ENCODE measurements at regions not wholly inside any gene's neighbourhood (a gene's known extent, or its start where the extent isn't known, plus 50 kb on each side); places are given as distances from the start of the nearest gene placed in this dataset.

DNA sequence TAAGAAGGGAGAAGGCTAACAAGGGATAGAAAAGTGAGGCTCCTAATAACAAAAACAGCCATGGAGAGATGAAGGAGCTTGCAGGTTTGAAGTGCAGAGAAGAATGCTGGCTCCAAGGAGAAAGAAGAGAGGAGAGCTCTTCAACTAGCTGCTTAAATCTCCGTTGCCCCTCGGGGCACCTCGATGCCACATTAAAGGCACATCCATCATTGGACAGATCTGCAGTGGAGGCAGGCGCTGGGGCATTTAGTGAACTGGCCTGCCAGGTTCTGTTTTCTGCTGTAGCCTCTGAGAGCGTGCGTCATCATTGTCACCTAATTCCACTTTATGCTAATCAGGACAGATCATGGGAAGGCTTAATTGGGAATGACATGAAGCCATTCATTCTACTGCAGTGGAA lies 1426.2 kb upstream of the WWC1 start:
- H3K4me3 ChIP-seq (ENCODE audit: low read depth, low read length): no peak overlapping the region
- no peak for DNase-seq (ENCODE audit: low read depth)
- no peak for TF ChIP-seq CTCF (IDR thresholded peaks at IDR 0.05; ENCODE audit: insufficient read depth, low read length)

- H3K4me3 ChIP-seq (ENCODE audit: low read depth, low read length): no peak overlapping the region
These were observed 1411.0 kb upstream of the WWC1 start for GRCh38 chr5:166880456-166880855.

GRCh38 chr5:166881802-166882201 lies 1409.6 kb upstream of the WWC1 start:
- no peak overlapping the region for H3K4me3 ChIP-seq (ENCODE audit: low read depth, low read length)
- DNase-seq (ENCODE audit: low read depth): no peak
- no peak for TF ChIP-seq CTCF (IDR thresholded peaks at IDR 0.05; ENCODE audit: insufficient read depth, low read length)

More at GRCh38 chr5:166880456-166880855, 1411.0 kb upstream of the WWC1 start:
- no peak for TF ChIP-seq CTCF (IDR thresholded peaks at IDR 0.05; ENCODE audit: insufficient read depth, low read length)
- DNase-seq (ENCODE audit: low read depth): no peak

GRCh38 chr5:166883016-166883415 lies 1408.4 kb upstream of the WWC1 start:
- H3K4me3 ChIP-seq (ENCODE audit: low read depth, low read length): no peak overlapping the region
- DNase-seq (ENCODE audit: low read depth): peak; percentile 1
- TF ChIP-seq CTCF (IDR thresholded peaks at IDR 0.05; ENCODE audit: insufficient read depth, low read length): no peak

GRCh38 chr5:166898166-166898565 lies 1393.3 kb upstream of the WWC1 start:
- no peak overlapping the region for H3K4me3 ChIP-seq (ENCODE audit: low read depth, low read length)
- no peak for TF ChIP-seq CTCF (IDR thresholded peaks at IDR 0.05; ENCODE audit: insufficient read depth, low read length)
- no peak for DNase-seq (ENCODE audit: low read depth)

DNA sequence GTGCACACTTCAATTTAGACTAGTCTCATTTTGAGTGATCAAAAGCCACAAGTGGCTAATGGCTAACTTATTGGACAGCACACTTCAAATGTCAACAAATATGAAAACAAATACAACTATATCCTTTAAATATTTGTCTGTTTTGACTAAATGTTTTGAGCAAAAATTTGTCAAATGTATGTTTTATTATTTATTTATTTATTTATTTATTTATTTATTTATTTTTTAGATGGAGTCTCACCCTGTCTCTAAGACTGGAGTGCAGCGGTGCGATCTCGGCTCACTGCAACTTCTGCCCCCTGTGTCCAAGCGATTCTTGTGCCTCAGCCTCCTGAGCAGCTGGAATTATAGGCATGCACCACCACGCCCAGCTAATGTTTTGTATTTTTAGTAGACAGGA lies 1392.1 kb upstream of the WWC1 start:
- DNase-seq (ENCODE audit: low read depth): no peak

More for the DNA sequence above, 1392.1 kb upstream of the WWC1 start:
- no peak for TF ChIP-seq CTCF (IDR thresholded peaks at IDR 0.05; ENCODE audit: insufficient read depth, low read length)
- no peak overlapping the region for H3K4me3 ChIP-seq (ENCODE audit: low read depth, low read length)
